Neural cell (in vitro differentiated cells): ENCODE measurements at regions not wholly inside any gene's neighbourhood (a gene's known extent, or its start where the extent isn't known, plus 50 kb on each side); places are given as distances from the start of the nearest gene placed in this dataset.

Source experiments
- H2AFZ ChIP-seq: fragments of 200-600, 300-800 bp; sonication (generic), shearing (Covaris generic); 2 replicates; pipeline ENCODE4 v1.6.0; 2014; ENCODE audit warnings: low read depth, mild to moderate bottlenecking, antibody characterized with exemption, low read length, moderate library complexity
- H3F3A ChIP-seq: fragments of 200-600 bp; shearing (Covaris generic); 2 replicates; pipeline ENCODE4 v1.6.1; 2016; ENCODE audit warnings: mild to moderate bottlenecking, moderate library complexity, mixed read lengths, antibody characterized with exemption, low read length; ENCODE audit not compliant: insufficient read depth, poor library complexity, severe bottlenecking
- H3K27ac ChIP-seq: fragments of 200-600, 300-800 bp; sonication (generic), shearing (Covaris generic); 2 replicates; pipeline ENCODE4 v1.5.1; 2014; ENCODE audit warnings: mild to moderate bottlenecking, low read length, moderate library complexity
- H3K27me3 ChIP-seq: fragments of 300-800, 200-600 bp; sonication (generic), shearing (Covaris generic); 2 replicates; pipeline ENCODE4 v1.6.0; 2014; ENCODE audit warnings: mild to moderate bottlenecking, low read depth, low read length, moderate library complexity; ENCODE audit not compliant: insufficient read depth
- H3K36me3 ChIP-seq: fragments of 300-800, 200-600 bp; sonication (generic), shearing (Covaris generic); 2 replicates; pipeline ENCODE4 v1.5.1; 2014; ENCODE audit warnings: mild to moderate bottlenecking, antibody characterized with exemption, low read length, moderate library complexity; ENCODE audit not compliant: insufficient read depth
- H3K4me2 ChIP-seq: fragments of 300-800, 200-600 bp; sonication (generic), shearing (Covaris generic); 2 replicates; pipeline ENCODE4 v1.6.0; 2014; ENCODE audit warnings: mild to moderate bottlenecking, low read length
- H3K4me3 ChIP-seq: fragments of 300-800, 200-600 bp; sonication (generic), shearing (Covaris generic); 2 replicates; pipeline ENCODE4 v1.5.1; 2014; ENCODE audit warnings: mild to moderate bottlenecking, low read length, moderate library complexity
- H3K79me2 ChIP-seq: fragments of 200-600 bp; shearing (Covaris generic); replicated peaks from 2 replicates; pipeline ENCODE4 v1.6.0; 2014; ENCODE audit warnings: mild to moderate bottlenecking, low read length, moderate library complexity; ENCODE audit not compliant: insufficient read depth
- H3K9ac ChIP-seq: fragments of 300-800, 200-600 bp; sonication (generic), shearing (Covaris generic); 2 replicates; pipeline ENCODE4 v1.6.1; 2016; ENCODE audit warnings: mild to moderate bottlenecking, low read length, mixed read lengths
- H3K9me2 ChIP-seq: fragments of 200-600 bp; shearing (Covaris generic); 2 replicates; pipeline ENCODE4 v1.6.1; 2016; ENCODE audit warnings: mild to moderate bottlenecking, low read length, mixed read lengths; ENCODE audit not compliant: insufficient read depth
- H3K9me3 ChIP-seq: fragments of 200-600, 300-800 bp; sonication (generic), shearing (Covaris generic); 2 replicates; pipeline ENCODE4 v1.6.1; 2016; ENCODE audit warnings: mild to moderate bottlenecking, mixed run types, low read length, moderate library complexity, mixed read lengths
- H4K20me1 ChIP-seq: fragments of 200-600 bp; shearing (Covaris generic); 2 replicates; pipeline ENCODE4 v1.6.1; 2016; ENCODE audit warnings: mild to moderate bottlenecking, mixed run types; ENCODE audit not compliant: insufficient read depth
- EP300 ChIP-seq: fragments of 450-650 bp; conservative IDR thresholded peaks from 2 replicates; pipeline ENCODE4 v1.6.1; 2014; ENCODE audit warnings: antibody characterized with exemption, mild to moderate bottlenecking, moderate library complexity; ENCODE audit not compliant: poor library complexity, severe bottlenecking
- EZH2 ChIP-seq: fragments of 200-600, 300-800 bp; shearing (Covaris generic), sonication (generic); IDR thresholded peaks from 2 replicates; pipeline ENCODE4 v1.6.1; 2014; ENCODE audit warnings: antibody characterized with exemption, low read length, borderline replicate concordance, mild to moderate bottlenecking; ENCODE audit not compliant: insufficient read depth, poor library complexity, severe bottlenecking
- MXI1 ChIP-seq: fragments of 450-650 bp; conservative IDR thresholded peaks from 2 replicates; pipeline ENCODE4 v1.6.1; 2014; ENCODE audit warnings: antibody characterized with exemption, mild to moderate bottlenecking; ENCODE audit not compliant: poor library complexity, severe bottlenecking
- POLR2AphosphoS5 ChIP-seq: IDR thresholded peaks from 2 replicates; pipeline ENCODE4 v1.6.1; 2012
- RAD21 ChIP-seq: fragments of 450-650 bp; conservative IDR thresholded peaks from 2 replicates; pipeline ENCODE4 v1.6.1; 2014; ENCODE audit warnings: antibody characterized with exemption, mild to moderate bottlenecking, moderate library complexity
- REST ChIP-seq: IDR thresholded peaks from 2 replicates; pipeline ENCODE4 v1.6.1; 2012; ENCODE audit warnings: borderline replicate concordance
- SMC3 ChIP-seq: fragments of 450-650 bp; conservative IDR thresholded peaks from 2 replicates; pipeline ENCODE4 v1.6.1; 2014; ENCODE audit warnings: antibody characterized with exemption, mild to moderate bottlenecking, moderate library complexity; ENCODE audit not compliant: poor library complexity
- TAF1 ChIP-seq: IDR thresholded peaks from 2 replicates; pipeline ENCODE4 v1.6.1; 2012; ENCODE audit warnings: low read depth
- TF ChIP-seq, protein P1 (sequence below): fragments of 450-650 bp; IDR thresholded peaks from 2 replicates; pipeline ENCODE4 v1.5.1; 2014; ENCODE audit warnings: antibody characterized with exemption, mild to moderate bottlenecking, moderate library complexity; ENCODE audit not compliant: poor library complexity, severe bottlenecking

DNA sequence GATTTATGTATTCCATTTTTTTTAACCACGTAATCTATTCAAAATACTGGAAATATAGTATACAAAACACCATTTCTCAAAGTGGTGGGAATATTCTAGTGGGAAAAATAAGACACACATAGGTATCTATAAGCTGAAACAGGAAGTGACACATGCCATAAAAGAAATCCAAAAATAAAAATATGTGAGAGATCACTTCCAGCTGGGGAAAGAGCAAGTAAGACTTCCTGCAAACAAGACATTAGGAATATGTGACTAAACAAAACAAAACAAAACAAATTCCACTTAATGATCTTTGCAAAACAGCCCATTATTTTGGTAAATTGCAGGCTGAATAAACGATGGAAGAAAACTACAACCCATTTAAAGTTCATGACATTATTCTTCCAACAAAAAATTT is 107.3 kb upstream of the CEP126 start:
- Histone ChIP-seq H3K4me3 (no peak overlapping the region), H3K9ac (no peak overlapping the region), H3K36me3 (no peaks in the 10 kb centered on the region), H3K9me2 (no peaks in the 10 kb centered on the region), H3K9me3 (no peaks in the 10 kb centered on the region), H4K20me1 (no peaks in the 10 kb centered on the region), H3K79me2 (no peaks in the 10 kb centered on the region), H3F3A (no peaks in the 10 kb centered on the region), H2AFZ (no peak overlapping the region), H3K4me2 (no peak overlapping the region), H3K27me3 (no peaks in the 10 kb centered on the region), H3K27ac (no peak overlapping the region)
- no peak for TF ChIP-seq POLR2AphosphoS5
- no peak for TF ChIP-seq MXI1
- TF ChIP-seq, protein P1, sequence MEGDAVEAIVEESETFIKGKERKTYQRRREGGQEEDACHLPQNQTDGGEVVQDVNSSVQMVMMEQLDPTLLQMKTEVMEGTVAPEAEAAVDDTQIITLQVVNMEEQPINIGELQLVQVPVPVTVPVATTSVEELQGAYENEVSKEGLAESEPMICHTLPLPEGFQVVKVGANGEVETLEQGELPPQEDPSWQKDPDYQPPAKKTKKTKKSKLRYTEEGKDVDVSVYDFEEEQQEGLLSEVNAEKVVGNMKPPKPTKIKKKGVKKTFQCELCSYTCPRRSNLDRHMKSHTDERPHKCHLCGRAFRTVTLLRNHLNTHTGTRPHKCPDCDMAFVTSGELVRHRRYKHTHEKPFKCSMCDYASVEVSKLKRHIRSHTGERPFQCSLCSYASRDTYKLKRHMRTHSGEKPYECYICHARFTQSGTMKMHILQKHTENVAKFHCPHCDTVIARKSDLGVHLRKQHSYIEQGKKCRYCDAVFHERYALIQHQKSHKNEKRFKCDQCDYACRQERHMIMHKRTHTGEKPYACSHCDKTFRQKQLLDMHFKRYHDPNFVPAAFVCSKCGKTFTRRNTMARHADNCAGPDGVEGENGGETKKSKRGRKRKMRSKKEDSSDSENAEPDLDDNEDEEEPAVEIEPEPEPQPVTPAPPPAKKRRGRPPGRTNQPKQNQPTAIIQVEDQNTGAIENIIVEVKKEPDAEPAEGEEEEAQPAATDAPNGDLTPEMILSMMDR: no peak
- no peak for TF ChIP-seq REST
- no peak for TF ChIP-seq TAF1
- TF ChIP-seq SMC3: no peak
- TF ChIP-seq RAD21: no peak
- no peak for TF ChIP-seq EZH2
- no peak for TF ChIP-seq EP300

- no peak overlapping the region for H3K4me2 ChIP-seq
- no peaks in the 10 kb centered on the region for H3F3A ChIP-seq
- no peaks in the 10 kb centered on the region for H3K9me3 ChIP-seq
- H3K27ac ChIP-seq: no peak overlapping the region
- no peaks in the 10 kb centered on the region for H3K27me3 ChIP-seq
- no peak for TF ChIP-seq POLR2AphosphoS5
- H3K9ac ChIP-seq: no peak overlapping the region
- H3K4me3 ChIP-seq: no peak overlapping the region
- no peaks in the 10 kb centered on the region for H4K20me1 ChIP-seq
- H2AFZ ChIP-seq: no peak overlapping the region
- no peaks in the 10 kb centered on the region for H3K36me3 ChIP-seq
- H3K9me2 ChIP-seq: no peaks in the 10 kb centered on the region
- H3K79me2 ChIP-seq: no peaks in the 10 kb centered on the region
These were observed 111.2 kb upstream of the CEP126 start for GRCh38 chr11:101803651-101804050.

- no peak for TF ChIP-seq EZH2
- no peaks in the 10 kb centered on the region for H3K79me2 ChIP-seq
- no peaks in the 10 kb centered on the region for H3K9me3 ChIP-seq
- H2AFZ ChIP-seq: no peak overlapping the region
- no peaks in the 10 kb centered on the region for H3K9me2 ChIP-seq
- no peaks in the 10 kb centered on the region for H3F3A ChIP-seq
- H3K27ac ChIP-seq: no peak overlapping the region
- no peak overlapping the region for H3K9ac ChIP-seq
- no peak overlapping the region for H3K4me2 ChIP-seq
- no peaks in the 10 kb centered on the region for H4K20me1 ChIP-seq
- H3K4me3 ChIP-seq: no peak overlapping the region
- no peaks in the 10 kb centered on the region for H3K27me3 ChIP-seq
- no peaks in the 10 kb centered on the region for H3K36me3 ChIP-seq
These were observed 117.5 kb upstream of the CEP126 start for GRCh38 chr11:101797335-101797734.
